Tongue (tissue), 1 donor: ENCODE measurements at regions not wholly inside any gene's neighbourhood (a gene's known extent, or its start where the extent isn't known, plus 50 kb on each side); places are given as distances from the start of the nearest gene placed in this dataset.

Source experiments
- DNase-seq: peaks from one replicate; pipeline ENCODE4 v3.0.0-alpha.2; 2015

DNA sequence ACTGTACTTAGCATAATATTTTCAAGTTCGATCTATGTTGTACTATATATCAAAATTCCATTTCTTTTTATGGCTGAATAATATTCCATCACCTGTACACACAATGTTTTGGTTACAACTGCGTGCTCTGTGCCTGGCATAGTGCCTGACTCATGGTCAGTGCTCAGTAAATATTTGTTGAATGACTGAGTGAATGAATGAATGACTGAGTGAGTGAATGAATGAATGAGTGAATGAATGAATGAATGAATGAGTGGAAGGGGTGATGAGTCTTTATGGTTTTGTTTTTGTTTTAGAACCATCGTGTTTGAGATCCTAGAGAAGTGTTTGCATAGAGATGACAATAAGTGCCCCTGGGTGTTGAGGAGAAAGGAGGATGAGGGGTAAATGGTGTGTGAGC, 155.3 kb downstream of the MRM1 start:
- DNase-seq: no peak

DNA sequence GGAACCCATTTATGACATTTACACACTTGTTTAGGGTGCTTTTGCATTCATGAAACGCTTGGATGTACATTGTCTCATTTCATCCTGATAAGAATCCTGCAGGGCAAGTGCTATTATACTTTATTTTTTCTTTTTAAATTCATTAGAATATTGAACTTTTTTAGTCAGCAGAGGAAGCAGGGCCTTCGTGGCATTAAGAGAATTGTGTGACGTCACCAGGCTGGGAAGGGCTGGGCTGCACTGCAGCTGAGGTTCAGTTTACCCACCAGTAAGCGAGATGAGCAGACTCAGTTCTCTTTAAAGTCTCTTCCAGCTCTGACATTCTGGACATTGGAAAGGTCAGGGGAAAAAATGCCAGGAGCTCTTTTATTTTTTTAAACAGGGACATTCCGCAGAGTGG, 159.0 kb downstream of the MRM1 start:
- DNase-seq: no peak

DNA sequence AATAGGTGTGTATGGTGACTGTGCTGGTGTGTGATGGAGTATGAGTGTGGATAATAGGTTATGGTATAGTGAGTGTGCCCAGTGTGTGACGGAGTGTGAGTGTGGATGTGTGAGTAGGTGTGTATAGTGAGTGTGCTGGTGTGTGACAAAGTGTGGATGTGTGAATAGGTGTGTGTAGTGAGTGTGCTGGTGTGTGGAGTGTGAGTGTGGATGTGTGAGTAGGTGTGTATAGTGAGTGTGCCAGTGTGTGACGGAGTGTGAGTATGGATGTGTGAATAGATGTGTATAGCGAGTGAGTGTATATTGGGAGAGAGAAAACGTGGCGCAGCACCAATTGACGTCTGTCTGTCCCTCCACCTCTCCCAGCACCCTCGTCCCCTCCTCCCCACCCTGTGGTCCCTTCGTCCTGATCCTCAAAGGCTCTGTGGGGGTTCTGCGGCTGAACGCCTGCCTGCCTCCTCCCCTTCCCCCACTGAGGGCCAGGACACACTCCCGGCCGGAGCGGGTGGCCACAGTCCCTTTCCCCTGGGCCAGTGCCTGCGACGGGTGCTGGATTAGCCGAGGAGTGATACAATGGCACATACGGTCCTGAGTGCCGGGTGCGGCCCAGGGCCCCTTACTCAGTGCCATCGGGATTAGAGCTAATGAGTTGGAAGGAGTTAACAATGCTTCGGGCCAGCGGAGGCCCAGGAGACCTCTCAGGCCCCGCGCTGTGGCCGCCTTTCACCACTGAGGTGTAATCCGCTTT, 160.0 kb downstream of the MRM1 start:
- DNase-seq: no peak

DNA sequence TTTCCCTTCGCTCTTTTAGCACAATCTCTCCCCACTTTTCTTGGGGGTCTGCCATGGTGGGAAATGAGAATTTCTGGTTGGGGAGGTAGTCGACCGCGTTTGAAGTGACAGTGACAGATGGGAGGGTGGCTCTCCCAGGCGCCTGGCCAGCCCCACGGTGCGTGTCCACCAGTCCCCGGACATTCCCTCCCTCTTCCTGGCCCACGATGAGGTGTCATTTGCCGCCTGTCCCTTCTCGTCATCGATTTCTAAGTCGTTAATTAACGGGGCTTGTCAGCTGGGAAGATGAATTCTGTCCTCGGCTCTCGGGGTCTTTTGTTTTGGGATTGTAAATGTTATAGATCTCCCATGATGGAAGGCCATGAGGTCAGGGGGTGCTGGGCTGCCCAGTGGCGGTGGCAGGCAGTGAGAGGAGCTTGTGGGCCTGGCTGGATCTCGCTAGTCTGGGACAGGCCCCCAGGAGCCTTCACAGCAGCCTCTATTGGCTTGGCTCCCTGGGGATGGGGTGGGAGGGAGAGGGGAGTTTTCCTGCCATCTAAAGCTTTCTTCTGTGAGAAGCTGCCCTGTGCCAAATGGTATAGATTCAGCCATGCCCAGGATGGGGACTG, 164.2 kb downstream of the MRM1 start:
- DNase-seq: no peak

DNA sequence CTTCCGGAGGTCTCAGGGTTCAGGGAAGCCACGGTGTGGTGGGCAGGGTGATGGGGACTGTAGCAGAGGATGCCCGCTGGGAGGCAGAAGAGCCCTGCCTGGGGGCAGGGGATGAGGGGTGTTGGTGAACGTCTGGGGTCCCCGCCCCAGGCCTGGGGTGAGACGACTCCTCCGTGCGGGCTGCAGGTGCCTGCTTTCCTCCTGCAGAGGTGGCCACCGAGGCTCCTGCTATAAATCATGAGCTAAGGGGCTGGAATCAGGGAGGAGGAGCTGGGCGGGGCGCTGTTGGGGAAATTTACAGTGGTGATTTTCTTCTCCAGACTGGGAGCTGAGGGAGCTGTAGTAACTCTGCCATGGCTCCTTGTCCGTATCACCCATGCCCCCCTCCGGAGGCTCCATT, 167.0 kb downstream of the MRM1 start:
- DNase-seq: no peak

DNA sequence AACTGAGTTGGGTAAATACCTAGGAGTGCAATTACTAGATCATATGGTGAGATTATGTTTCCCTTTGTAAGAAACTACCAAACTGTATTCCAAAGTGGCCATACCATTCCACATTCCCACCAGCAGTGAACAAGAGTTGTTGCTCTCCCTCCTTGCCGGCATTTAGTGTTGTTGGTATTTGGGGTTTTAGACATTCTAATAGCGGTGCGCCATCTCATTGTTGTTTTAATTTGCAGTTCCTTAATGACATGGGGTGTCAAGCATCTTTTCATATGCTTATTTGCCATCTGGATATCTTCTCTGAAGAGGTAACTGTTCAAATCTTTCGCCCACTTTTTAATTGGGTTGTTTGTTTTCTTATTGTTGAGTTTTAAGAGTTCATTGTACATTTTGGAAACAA, 164.2 kb upstream of the LHX1 start:
- DNase-seq: no peak

DNA sequence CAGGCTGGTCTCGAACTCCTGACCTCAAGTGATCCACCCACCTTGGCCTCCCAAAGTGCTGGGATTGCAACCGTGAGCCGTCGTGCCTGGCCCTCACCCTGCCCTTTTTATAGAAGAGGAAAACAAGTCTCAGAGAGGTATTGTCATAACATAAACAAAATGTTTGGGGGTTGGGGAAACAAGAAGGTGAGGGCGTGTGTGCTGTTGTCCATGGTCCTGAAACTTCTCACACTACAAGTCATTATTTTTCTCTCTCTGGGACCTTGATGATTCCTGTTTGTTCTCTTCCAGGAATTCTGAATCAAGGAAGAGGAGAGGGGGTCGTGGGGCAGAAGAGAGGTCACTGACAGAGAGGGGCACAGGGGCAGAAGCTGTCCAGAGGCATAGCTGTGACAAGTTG, 160.2 kb upstream of the LHX1 start:
- peak; percentile 35 for DNase-seq

DNA sequence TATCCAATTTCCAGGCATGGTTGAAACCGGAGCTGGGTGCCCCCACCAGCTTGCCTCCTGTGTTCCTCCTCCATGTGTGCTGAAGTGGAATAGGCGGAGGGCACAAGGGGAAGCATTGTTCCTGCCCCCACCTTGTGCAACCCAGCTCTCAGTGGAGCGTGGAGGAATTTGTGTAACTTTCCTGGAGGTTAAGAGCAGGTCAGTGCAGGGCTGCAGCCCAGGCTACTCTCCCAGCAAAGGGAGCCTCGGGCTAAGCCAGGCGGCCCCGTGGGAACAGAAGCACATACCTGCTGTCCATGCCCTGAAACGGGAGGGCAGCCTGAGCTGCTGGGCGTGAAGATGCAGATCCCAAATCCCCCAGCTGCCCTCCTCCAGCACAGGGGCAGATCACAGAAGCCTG, 158.8 kb upstream of the LHX1 start:
- DNase-seq: no peak

DNA sequence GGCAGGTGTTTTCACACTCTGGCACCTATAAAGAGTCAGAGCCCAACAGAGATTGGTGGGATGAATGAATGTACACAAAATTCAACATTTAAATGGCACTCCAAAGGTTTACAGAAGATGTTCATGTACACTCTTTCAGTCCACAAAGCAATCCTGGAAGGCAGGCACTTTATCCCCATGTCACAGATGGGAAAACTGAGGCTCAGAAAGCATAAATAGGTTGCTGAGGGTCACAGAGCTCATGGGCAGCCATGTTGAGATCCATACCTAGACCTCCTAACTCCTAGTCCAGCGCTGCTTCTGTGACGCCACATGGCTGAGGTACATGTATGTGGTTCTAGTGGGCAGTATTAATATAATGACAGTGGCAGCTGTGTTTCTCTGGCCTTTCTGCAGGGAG, 157.7 kb upstream of the LHX1 start:
- DNase-seq: no peak

DNA sequence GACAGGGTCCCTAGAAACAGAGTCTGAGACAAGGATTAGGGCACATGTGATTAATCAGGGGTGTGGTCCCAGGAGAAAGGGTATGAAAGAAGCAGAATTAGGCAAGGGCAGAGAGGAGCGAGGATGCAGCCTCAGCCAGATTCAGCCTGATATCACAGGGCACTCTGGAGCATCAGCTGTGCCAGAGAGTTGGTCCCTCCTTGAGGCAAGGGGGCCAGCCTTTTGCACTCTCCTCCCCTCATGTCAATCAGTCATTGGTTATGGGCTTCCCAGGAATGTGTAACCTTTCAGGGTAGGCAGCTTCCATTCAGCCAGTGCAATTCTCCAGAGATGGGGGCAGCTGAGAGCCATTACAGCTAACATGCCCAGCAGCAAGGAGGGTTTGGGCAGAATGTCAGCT, 152.6 kb upstream of the LHX1 start:
- DNase-seq: no peak

DNA sequence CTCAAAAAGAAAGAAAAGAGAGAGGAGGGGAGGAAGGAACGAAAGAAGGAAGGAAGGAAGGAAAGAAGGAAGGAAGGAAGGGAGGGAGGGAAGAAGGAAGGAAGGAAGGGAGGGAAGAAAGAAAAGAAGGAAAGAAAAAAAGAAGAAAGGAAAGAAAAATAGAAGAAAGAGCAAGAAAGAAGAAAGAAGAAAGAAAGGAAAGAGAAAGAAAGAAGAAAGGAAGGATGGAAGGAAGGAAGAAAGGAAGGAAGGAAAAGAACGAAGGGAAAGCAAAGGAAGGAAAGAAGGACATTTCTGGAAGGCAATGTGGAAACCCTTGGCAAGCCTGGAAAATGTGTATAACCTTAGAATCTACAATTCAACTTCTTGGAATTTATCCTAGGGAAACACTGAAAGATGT, 150.4 kb upstream of the LHX1 start:
- DNase-seq: no peak

DNA sequence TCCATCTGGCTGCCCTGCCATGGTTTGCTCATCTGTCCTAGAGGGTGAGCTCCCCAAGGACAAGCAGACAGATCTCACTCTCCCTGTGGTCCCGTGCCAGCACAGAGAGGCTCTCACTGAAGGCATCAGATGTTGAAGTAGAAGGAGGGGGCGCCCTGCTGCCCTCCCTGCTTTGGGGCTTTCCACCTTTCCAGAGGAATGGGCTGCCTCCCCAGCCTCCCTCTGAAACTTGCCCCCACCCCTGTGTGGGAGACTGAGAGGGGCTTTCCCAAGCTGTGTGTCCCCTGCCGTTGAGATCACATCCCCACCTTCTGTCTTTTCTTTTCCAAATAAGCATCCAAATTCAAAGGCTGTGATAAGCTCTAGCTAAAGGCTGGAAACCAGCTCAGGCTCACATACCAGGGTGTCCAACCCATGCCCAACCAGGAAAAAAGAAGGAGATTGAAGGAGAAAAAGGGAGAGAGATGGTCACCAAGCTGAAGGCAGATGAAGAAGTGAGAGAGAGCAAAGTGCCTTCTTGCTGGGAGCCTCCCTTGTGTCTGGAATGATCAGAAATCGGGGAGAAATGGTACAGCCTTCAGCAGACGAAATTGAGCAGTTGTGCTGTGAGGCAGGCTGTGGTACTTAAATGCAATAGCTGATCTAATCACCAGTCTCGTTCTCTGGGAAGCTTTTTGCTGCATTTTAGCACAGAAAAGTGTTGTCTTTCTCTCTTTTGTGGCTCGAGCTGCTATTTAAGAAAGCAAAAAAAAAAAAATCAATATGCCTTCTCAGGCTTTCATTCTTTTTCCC, 145.9 kb upstream of the LHX1 start:
- no peak for DNase-seq

DNA sequence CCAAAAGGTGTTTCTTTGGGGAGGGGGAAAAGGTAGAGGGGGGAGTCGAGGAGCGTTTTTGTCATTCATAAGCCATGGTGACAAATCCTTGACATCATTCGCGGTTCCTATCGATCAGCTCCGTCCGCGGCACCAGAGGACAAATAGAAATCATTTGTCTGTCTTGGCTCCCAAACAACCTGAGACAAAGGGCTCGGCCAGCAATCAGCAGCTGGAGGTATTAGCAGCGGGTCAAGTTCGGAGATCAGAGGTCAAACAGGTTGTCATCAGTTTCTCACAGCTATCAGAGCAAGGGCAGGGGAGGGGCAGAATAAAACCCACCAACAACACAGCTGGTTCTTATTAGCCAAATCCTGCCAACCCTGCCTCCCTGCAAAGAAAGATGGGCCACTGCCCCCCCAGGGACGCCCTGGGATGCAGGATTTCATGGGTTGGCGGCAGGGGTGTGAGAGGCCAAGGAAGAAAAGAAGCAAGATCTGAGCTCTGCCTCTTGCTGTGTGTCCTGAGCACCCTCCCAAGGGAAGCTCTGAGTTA, 145.3 kb upstream of the LHX1 start:
- DNase-seq: no peak

DNA sequence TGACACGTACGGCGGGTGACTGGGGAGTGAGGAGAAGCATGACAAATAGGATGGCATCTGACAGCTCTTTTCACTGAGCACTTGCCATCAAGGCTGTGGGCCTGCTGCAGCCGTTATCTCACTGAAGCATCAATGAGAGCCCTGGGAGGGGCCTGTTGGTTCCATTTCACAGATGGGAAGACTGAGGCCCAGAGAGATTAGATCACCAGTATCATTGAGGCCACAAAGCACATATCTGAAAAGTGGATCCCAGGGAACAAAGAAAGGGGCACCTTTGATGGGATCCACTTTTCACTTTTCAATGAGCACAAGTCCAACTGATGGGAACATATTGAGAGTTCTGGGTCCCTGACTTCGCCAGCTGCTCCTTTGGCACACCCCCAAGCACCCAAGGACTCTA, 144.4 kb upstream of the LHX1 start:
- no peak for DNase-seq

DNA sequence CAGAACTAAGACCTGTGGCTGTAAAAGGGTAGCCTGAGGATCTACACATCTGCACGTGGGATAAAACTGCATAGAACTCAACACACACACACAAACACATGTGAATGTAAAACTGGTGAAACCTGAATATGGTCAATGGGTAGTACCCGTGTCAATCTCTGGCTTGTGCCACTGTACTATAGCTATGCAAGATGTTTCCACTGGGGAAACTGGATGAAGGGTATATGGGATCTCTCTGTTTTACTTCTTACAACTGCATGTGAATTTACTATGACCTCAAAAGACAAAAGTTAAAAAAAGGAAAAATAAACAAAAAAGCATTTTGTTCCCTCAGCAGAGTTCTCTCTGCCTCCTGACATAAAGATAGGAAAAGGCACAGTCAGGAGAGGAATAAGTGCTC, 143.3 kb upstream of the LHX1 start:
- no peak for DNase-seq

DNA sequence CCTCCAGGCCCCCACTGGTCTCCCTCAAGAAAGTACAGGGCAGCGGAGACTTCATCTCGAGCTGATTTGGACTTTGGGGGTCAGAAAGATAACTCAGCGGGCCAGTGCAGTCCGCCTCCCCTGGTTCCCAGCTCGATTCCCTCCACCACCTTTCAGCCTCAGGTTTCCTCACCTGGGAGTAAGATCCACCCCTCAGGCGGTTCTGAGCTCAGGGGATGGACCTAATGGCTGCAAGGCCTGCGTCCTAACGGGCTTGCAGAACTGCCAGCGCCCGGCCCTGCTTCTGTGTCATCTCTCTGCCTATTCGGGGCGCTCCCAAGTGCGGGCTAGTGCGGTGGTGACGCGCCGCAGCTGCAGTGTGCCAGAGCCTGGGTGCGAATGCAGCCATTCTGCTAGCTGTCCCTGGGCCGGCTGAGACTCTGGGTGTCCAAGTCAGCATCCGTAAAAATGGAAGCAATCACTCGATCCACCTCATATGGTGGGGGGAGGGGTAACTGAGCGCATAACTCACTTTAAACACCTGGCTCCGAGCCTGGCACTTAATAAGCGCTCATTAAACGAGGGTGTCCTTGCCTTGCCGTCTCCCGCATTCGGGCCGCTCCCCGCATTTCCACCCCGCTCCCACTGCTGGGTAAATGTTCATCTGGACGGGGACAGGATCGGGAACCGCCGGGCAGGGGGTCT, 129.6 kb upstream of the LHX1 start:
- no peak for DNase-seq

DNA sequence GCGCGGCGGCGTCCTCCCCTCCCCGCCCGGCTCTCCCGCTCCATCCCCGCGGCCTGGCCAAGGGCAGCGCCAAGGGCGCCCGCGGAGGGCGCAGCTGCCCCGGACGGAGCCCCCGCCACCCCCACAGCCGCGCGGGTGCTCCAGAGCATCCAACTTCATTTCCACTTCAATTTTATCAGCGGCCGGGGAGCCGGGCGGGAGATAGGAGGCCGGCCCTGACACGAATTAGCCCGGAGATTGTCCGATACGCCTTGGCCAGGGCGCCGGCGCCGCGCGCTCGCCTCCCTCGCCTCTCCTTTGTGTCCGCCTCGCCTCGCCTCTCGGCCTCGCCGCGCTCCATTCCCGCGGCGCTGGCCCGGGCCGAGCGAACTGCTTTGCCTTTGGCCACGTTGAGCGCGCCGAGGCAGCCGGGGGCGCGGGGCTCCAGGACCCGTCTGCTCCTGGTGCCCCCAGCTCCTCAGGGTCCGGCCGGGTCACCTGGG, 129.1 kb upstream of the LHX1 start:
- no peak for DNase-seq

DNA sequence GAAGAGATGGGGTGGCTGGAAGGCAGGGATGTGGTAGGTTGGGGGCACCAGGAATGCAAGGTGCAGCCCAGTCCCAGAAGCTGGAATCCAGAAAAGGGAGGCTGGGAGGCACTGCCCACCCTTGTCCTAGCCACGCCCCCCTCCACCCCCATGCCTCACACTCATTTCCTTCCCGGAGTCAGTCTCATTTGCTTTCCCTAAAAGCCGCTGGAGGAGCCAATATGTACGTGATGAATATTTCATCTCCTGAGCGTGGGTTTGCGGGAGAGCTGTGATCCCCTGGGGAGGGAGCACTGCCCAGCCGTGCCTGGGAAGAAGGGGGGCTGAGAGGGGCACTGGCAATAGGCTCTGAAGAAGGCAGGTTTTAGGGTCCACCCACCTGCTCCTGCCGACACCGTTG, 124.5 kb upstream of the LHX1 start:
- DNase-seq: no peak

DNA sequence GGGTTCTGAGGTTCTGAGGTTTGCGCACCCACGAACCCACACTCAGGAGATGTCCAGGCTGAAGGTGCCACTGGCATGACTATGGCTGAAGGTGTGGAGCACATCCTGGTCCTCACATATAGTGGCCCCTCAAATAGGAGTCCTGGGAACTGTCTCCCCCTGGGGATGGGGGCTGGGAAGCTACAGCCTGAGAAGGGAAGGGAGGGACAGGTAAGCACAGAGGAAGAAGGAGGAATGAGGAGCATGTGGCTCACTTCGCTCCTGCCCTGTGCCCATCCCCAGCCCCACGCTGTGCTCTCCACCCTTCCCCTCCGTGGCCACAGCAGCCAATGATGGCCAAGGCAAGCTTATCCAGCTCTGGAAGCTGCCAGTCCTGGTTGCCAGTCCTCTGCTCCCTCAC, 123.9 kb upstream of the LHX1 start:
- no peak for DNase-seq

DNA sequence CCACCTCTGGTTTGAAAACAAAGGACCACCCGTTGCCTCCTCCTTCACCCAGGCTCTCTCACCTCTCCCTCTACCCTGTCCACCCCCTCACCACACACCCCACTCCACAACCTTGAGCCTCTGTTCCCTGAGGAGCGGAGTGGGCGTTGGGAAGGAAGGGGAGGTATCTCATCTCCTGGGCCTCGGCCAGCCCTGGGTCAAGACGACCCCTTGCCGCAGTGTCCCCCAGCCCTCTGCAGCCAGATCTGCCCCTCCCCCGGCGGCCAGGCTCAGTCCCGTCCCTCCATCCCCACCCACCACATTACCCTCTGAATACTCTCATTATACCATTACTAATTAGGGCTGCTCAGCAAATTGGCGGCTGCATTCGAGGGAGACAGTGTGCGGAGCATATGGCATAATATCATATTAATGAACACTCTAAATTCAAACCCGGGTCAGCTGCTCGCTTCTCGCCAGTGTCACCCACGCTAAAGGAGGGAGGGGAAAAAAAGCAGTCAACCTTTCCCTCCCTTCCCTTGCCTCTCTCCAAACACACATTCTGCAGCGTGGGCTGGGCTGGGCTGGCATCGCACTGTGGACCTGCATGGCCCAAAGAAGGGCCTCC, 123.2 kb upstream of the LHX1 start:
- DNase-seq: no peak

DNA sequence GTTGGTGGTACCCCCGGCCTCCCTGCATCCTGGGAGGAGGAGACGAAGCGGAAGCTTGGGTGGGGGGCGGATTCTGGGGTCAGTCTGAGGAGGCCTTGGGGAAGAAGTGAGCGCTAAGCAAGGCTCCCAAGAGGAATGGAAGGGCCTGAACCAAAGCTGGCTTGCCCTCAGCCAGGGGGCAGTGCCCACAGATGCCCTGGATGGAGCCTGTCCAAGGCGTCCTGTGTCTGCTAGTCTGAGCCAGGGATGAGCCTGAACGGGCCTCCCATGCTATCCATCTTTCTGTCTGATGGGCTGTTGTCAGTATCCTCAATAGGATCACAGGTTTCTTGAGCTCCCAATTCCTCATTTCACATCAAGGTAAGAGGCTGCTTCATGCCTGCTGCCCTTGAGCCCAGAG, 122.3 kb upstream of the LHX1 start:
- DNase-seq: no peak

DNA sequence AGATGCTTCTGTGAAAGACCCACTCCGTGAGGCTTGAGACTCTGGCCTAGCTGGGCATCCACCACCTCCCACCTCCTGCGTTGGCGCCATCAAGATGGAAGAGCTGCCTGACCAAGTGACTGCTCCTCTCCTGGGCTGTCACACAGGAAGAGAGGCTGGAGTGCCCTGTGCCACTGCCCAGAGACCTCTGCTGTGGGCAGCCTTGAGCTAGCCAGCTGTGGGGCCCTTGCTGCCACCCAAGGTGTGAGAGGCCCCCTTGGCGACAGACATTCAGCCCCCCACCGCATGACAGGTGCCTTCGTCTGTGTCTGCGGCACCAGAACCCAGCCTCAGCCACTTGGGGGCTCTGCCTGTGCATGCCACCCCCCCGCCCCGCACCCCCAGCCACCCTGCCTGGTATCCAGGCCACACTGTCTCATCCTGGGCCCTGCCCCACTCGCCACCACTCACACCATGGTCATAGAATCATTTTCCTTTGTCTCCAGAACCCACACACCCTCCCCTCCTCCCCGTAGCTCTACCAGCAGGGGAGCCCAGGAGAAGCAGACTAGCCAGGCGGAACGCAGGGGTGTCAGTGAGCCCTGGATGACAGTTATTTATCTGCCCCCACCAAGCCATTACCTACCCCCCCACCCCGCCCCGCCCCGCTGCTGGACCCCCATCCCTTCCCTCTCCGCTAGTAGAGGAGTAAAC, 120.9 kb upstream of the LHX1 start:
- DNase-seq: no peak
